Breast epithelium (tissue), 4 donors: ENCODE measurements at regions not wholly inside any gene's neighbourhood (a gene's known extent, or its start where the extent isn't known, plus 50 kb on each side); places are given as distances from the start of the nearest gene placed in this dataset.
A peak's percentile ranks its signal among the peaks of the same experiment; 100 is the strongest.
"Not testable (repeated sequence)": the region's sequence is repeated elsewhere in the genome, so short reads cannot be mapped to it uniquely, and the experiment has no call there.

Experiments
- DNase-seq, 2 donors: peaks; one replicate each; pipeline ENCODE4 v3.0.0-alpha.2; 2019; ENCODE audit warnings: low spot score in 2 of 2
- H3K27ac ChIP-seq, 2 donors: fragments of 200-600 bp; sonication (generic) in 1 of 2; one replicate each; pipeline ENCODE4 v1.5.1; 2016 to 2019; ENCODE audit warnings: mild to moderate bottlenecking in 1 of 2
- H3K27me3 ChIP-seq, 2 donors: fragments of 200-600 bp; sonication (generic) in 1 of 2; one replicate each; pipeline versions ENCODE4 v1.5.1 to v1.6.0; 2017 to 2019; ENCODE audit warnings: control low read depth in 1 of 2, mild to moderate bottlenecking in 1 of 2
- H3K36me3 ChIP-seq: fragments of 200-600 bp; one replicate; pipeline ENCODE4 v1.5.1; 2019
- H3K4me1 ChIP-seq, 2 donors: fragments of 200-600 bp; sonication (generic); one replicate each; pipeline ENCODE4 v1.5.1; 2016 to 2019; ENCODE audit warnings: control low read depth in 1 of 2
- H3K4me3 ChIP-seq, 3 donors: fragments of 200-600 bp; sonication (generic); 1 replicate in 2 of 3; 2 replicates in 1 of 3; pipeline ENCODE4 v1.5.1; 2016 to 2019; ENCODE audit warnings: mild to moderate bottlenecking in 3 of 3, moderate library complexity in 2 of 3
- H3K9me3 ChIP-seq, 2 donors: fragments of 200-600 bp; sonication (generic) in 1 of 2; one replicate each; pipeline ENCODE4 v1.5.1; 2016 to 2019; ENCODE audit warnings: control low read depth in 1 of 2
- POLR2A ChIP-seq: fragments of 450-650 bp; IDR thresholded peaks from one replicate; pipeline ENCODE4 v1.6.1; 2016; ENCODE audit warnings: antibody characterized with exemption, mild to moderate bottlenecking, moderate library complexity
- POLR2AphosphoS5 ChIP-seq, 3 donors: sonication (generic); formaldehyde crosslinking; IDR thresholded peaks; one replicate each; pipeline ENCODE4 v1.6.1; 2017; ENCODE audit warnings: antibody characterized with exemption in 3 of 3
- intact Hi-C: fragments of 100-400 bp; cut with DNase I; formaldehyde crosslinking; loops from one replicate; pipeline ENCODE4 v1.15.1; 2023; ENCODE audit warnings: low total_unique reads
- TF ChIP-seq, protein P1 (sequence below), 3 donors: fragments of 450-650 bp; IDR thresholded peaks; one replicate each; pipeline ENCODE4 v1.5.1; 2016 to 2017; ENCODE audit warnings: antibody characterized with exemption in 3 of 3, mild to moderate bottlenecking in 3 of 3, moderate library complexity in 3 of 3

DNA sequence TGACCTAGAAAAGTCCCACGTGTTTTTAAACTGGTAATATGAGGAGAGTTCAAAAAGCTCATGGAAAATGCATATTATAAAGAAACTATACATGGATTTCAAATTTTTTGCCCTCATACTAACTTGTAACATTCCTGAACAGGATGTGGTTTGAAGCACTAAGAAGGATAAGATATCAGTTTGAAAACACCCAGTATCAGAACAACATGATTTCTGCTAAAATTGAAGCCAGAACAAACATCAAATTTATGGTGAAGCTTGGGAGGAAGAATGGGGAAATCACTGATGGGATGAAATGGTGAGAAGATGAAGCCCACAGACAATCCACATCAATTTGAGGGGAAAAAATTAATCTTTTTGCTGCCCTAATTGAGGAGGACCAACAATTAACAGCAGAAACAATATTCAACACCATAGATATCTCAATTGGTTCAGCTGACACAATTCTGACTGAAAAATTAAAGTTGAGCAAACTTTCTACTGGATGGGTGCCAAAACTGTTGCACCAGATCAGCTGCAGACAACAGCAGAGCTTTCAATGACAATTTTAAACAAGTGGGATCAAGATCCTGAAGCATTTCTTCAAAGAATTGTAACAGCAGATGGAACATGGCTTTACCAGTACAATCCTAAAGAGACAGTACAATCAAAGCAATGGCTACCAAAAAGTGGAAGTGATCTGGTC lies 113.2 kb upstream of the SNX2 start:
- intact Hi-C loops, result no loop called here
- H3K4me1 ChIP-seq, result no peaks in the 10 kb centered on the region
- H3K27ac ChIP-seq, result no peak overlapping the region
- no peak for DNase-seq
- H3K9me3 ChIP-seq, result no peaks in the 10 kb centered on the region
- TF ChIP-seq POLR2A (no peak), POLR2AphosphoS5 (IDR thresholded peaks at IDR 0.05) (no peak)
- TF ChIP-seq, protein P1, sequence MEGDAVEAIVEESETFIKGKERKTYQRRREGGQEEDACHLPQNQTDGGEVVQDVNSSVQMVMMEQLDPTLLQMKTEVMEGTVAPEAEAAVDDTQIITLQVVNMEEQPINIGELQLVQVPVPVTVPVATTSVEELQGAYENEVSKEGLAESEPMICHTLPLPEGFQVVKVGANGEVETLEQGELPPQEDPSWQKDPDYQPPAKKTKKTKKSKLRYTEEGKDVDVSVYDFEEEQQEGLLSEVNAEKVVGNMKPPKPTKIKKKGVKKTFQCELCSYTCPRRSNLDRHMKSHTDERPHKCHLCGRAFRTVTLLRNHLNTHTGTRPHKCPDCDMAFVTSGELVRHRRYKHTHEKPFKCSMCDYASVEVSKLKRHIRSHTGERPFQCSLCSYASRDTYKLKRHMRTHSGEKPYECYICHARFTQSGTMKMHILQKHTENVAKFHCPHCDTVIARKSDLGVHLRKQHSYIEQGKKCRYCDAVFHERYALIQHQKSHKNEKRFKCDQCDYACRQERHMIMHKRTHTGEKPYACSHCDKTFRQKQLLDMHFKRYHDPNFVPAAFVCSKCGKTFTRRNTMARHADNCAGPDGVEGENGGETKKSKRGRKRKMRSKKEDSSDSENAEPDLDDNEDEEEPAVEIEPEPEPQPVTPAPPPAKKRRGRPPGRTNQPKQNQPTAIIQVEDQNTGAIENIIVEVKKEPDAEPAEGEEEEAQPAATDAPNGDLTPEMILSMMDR (IDR thresholded peaks at IDR 0.05), result no peak
- no peak overlapping the region for H3K4me3 ChIP-seq
- H3K27me3 ChIP-seq, result no peaks in the 10 kb centered on the region
- H3K36me3 ChIP-seq, result no peaks in the 10 kb centered on the region

DNA sequence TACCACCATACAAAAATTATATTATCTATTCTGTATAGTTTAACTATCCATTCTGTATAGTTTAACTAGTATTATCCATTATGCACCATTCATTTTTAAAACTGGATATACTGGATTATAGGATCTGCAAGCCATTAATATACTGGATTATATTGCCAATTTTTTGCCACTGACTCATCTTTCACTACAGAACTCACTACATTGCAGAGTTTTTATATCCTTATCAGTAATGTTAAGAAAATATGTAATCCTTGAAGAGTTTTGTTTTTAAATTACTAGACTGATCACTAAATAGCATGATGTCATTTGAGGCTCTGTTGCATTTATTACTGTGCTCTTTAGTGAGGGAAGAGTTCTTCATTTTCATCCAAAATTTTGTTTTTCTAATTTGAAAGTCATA lies 109.8 kb upstream of the SNX2 start:
- Histone ChIP-seq H3K4me1 (no peaks in the 10 kb centered on the region), H3K36me3 (no peaks in the 10 kb centered on the region), H3K9me3 (no peaks in the 10 kb centered on the region), H3K27me3 (no peaks in the 10 kb centered on the region), H3K4me3 (no peak overlapping the region), H3K27ac (no peak overlapping the region)
- intact Hi-C loops, result no loop called here
- TF ChIP-seq POLR2AphosphoS5 (IDR thresholded peaks at IDR 0.05), result no peak
- TF ChIP-seq POLR2A, result no peak
- TF ChIP-seq, protein P1 (IDR thresholded peaks at IDR 0.05), result no peak
- no peak for DNase-seq

DNA sequence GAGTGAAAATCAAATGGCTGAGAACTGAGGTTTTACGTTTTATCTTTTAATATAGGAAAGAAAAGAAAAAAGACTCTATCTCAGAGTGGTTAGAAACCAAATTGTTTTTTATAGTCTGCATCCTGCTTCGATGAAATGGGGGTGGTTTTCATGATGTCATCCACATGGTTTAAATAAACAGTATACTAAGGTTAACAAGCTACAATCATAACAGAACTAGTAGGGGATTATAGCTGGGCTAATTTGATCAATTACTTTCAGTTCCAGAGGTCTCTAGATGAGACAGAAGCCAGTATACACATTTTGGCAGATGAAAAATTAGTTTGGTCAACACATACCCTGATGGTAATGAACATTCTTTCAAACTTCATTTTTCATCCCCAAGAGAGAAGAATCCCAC lies 106.3 kb upstream of the SNX2 start:
- no peaks in the 10 kb centered on the region for H3K9me3 ChIP-seq
- DNase-seq, result no peak
- no peak overlapping the region for H3K4me3 ChIP-seq
- no peaks in the 10 kb centered on the region for H3K27me3 ChIP-seq
- no peak overlapping the region for H3K27ac ChIP-seq
- H3K4me1 ChIP-seq, result no peaks in the 10 kb centered on the region
- H3K36me3 ChIP-seq, result no peaks in the 10 kb centered on the region
- intact Hi-C loops, result no loop called here
- TF ChIP-seq POLR2A (no peak), POLR2AphosphoS5 (IDR thresholded peaks at IDR 0.05) (no peak)
- TF ChIP-seq, protein P1 (IDR thresholded peaks at IDR 0.05), result no peak

DNA sequence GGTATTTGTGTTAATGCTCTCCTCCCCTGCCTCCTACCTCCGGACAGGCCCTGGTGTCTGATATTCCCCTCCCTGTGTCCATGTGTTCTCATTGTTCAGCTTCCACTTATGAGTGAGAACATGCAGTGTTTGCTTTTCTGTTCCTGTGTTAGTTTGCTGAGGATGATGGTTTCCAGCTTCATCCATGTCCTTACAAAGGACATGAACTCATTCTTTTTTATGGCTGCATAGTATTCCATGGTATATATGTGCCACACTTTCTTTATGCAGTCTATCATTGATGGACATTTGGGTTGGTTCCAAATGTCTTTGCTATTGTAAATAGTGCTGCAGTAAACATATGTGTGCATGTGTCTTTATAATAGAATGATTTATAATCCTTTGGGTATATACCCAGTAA lies 105.2 kb upstream of the SNX2 start:
- H3K4me1 ChIP-seq, H3K9me3 ChIP-seq, H3K36me3 ChIP-seq, DNase-seq, H3K27me3 ChIP-seq, intact Hi-C loops, H3K27ac ChIP-seq, H3K4me3 ChIP-seq: not testable (repeated sequence)

- H3K4me1 ChIP-seq, result no peaks in the 10 kb centered on the region
- no peaks in the 10 kb centered on the region for H3K9me3 ChIP-seq
- no peaks in the 10 kb centered on the region for H3K36me3 ChIP-seq
- no peaks in the 10 kb centered on the region for H3K27me3 ChIP-seq
- H3K4me3 ChIP-seq, result no peak overlapping the region
- peak overlapping the region in 1 of 2 donors; percentile 75 for H3K27ac ChIP-seq
- intact Hi-C loops, result no loop called here
- DNase-seq, result no peak
- TF ChIP-seq POLR2AphosphoS5 (IDR thresholded peaks at IDR 0.05), result no peak
- no peak for TF ChIP-seq POLR2A
- TF ChIP-seq, protein P1 (IDR thresholded peaks at IDR 0.05), result no peak
These were observed 101.5 kb upstream of the SNX2 start for GRCh38 chr5:122673343-122673742.

- H3K4me3 ChIP-seq, result no peak overlapping the region
- intact Hi-C loops, result no loop called here
- H3K27me3 ChIP-seq, result no peaks in the 10 kb centered on the region
- H3K36me3 ChIP-seq, result no peaks in the 10 kb centered on the region
- H3K4me1 ChIP-seq, result no peaks in the 10 kb centered on the region
- no peak for TF ChIP-seq POLR2AphosphoS5 (IDR thresholded peaks at IDR 0.05)
- TF ChIP-seq, protein P1 (IDR thresholded peaks at IDR 0.05), result no peak
- TF ChIP-seq POLR2A, result no peak
- DNase-seq, result no peak
- no peak overlapping the region for H3K27ac ChIP-seq
- H3K9me3 ChIP-seq, result no peaks in the 10 kb centered on the region
These were observed 100.5 kb upstream of the SNX2 start for GRCh38 chr5:122674385-122674784.
